ENCODE measurements at regions not wholly inside any gene's neighbourhood (a gene's known extent, or its start where the extent isn't known, plus 50 kb on each side); places are given as distances from the start of the nearest gene placed in this dataset.

- TF ChIP-seq ZNF430 (CRISPR knock-in tag; IDR thresholded peaks at IDR 0.05) (no peak), ZKSCAN1 (IDR thresholded peaks at IDR 0.05; ENCODE audit: low read length) (no peak), ONECUT2 (CRISPR knock-in tag; IDR thresholded peaks at IDR 0.05) (no peak), SRSF1 (optimal IDR thresholded peaks at IDR 0.05; ENCODE audit: low read depth, low read length) (no peak), JUN (CRISPR knock-in tag; IDR thresholded peaks at IDR 0.05) (no peak), PRDM4 (CRISPR knock-in tag; IDR thresholded peaks at IDR 0.05; ENCODE audit: borderline replicate concordance) (no peak), SIX1 (CRISPR knock-in tag; IDR thresholded peaks at IDR 0.05; ENCODE audit: borderline replicate concordance) (peak; percentile 67), ZSCAN12 (CRISPR knock-in tag; IDR thresholded peaks at IDR 0.05) (no peak), ZMYM4 (CRISPR knock-in tag; IDR thresholded peaks at IDR 0.05) (no peak), POLR2G (IDR thresholded peaks at IDR 0.05; ENCODE audit: low read depth, low read length) (no peak), THAP7 (CRISPR knock-in tag; IDR thresholded peaks at IDR 0.05) (no peak), NCOA2 (CRISPR knock-in tag; IDR thresholded peaks at IDR 0.05) (peak; percentile 79), SMAD3 (CRISPR knock-in tag; IDR thresholded peaks at IDR 0.05) (no peak; the same call in 1 of the 2 replicates), ZNF670 (CRISPR knock-in tag; IDR thresholded peaks at IDR 0.05; ENCODE audit: borderline replicate concordance) (0 out of 2 replicates have a peak, but pooled peaks have one; percentile 26), FOSL1 (CRISPR knock-in tag; IDR thresholded peaks at IDR 0.05; ENCODE audit: borderline replicate concordance) (no peak), ZBTB37 (CRISPR knock-in tag; IDR thresholded peaks at IDR 0.05) (peak; percentile 85), ZNF570 (CRISPR knock-in tag; IDR thresholded peaks at IDR 0.05; ENCODE audit: borderline replicate concordance) (no peak), ZNF510 (CRISPR knock-in tag; IDR thresholded peaks at IDR 0.05; ENCODE audit: low read depth) (no peak), KDM3A (CRISPR knock-in tag; IDR thresholded peaks at IDR 0.05; ENCODE audit: low read depth) (no peak), HOXD1 (CRISPR knock-in tag; IDR thresholded peaks at IDR 0.05) (no peak), ZNF614 (CRISPR knock-in tag; IDR thresholded peaks at IDR 0.05; ENCODE audit: borderline replicate concordance) (peak; percentile 65; the same call in 1 of the 2 replicates)
Measured at GRCh38 chr2:203812294-203813221, 55.0 kb upstream of the CTLA4 start (continued).

All from HepG2 (cell line).